Glomerular visceral epithelial cell (primary cell): ENCODE measurements at regions not wholly inside any gene's neighbourhood (a gene's known extent, or its start where the extent isn't known, plus 50 kb on each side); places are given as distances from the start of the nearest gene placed in this dataset.

Source experiments
- DNase-seq: peaks from one replicate; pipeline ENCODE4 v3.0.0-alpha.2; 2016; ENCODE audit errors: extremely low spot score

- no peak for DNase-seq
These were observed 97.9 kb upstream of the PALS2 start for GRCh38 chr7:24475166-24475961.

GRCh38 chr7:24476227-24476626 lies 97.0 kb upstream of the PALS2 start:
- DNase-seq: no peak

GRCh38 chr7:24477398-24478136 lies 95.7 kb upstream of the PALS2 start:
- DNase-seq: peak; percentile 83

GRCh38 chr7:24478137-24478655 lies 95.1 kb upstream of the PALS2 start:
- DNase-seq: peak; percentile 46

GRCh38 chr7:24480501-24480900 lies 92.8 kb upstream of the PALS2 start:
- DNase-seq: no peak

GRCh38 chr7:24483804-24484203 lies 89.4 kb upstream of the PALS2 start:
- no peak for DNase-seq

GRCh38 chr7:24492576-24492975 lies 80.7 kb upstream of the PALS2 start:
- no peak for DNase-seq

GRCh38 chr7:24494832-24495231 lies 78.4 kb upstream of the PALS2 start:
- DNase-seq: no peak

- DNase-seq: no peak
These were observed 77.2 kb upstream of the PALS2 start for GRCh38 chr7:24496036-24496435.

GRCh38 chr7:24498439-24498838 lies 74.8 kb upstream of the PALS2 start:
- no peak for DNase-seq

- no peak for DNase-seq
These were observed 73.4 kb upstream of the PALS2 start for GRCh38 chr7:24499871-24500270.

- DNase-seq: no peak
These were observed 72.7 kb upstream of the PALS2 start for GRCh38 chr7:24500599-24500998.

GRCh38 chr7:24501009-24501408 lies 72.2 kb upstream of the PALS2 start:
- DNase-seq: no peak

GRCh38 chr7:24501443-24502134 lies 71.7 kb upstream of the PALS2 start:
- no peak for DNase-seq

GRCh38 chr7:24502135-24502488 lies 71.1 kb upstream of the PALS2 start:
- no peak for DNase-seq

- DNase-seq: no peak
These were observed 69.7 kb upstream of the PALS2 start for GRCh38 chr7:24503506-24503905.

GRCh38 chr7:24504040-24504439 lies 69.2 kb upstream of the PALS2 start:
- DNase-seq: no peak

GRCh38 chr7:24504836-24505235 lies 68.4 kb upstream of the PALS2 start:
- no peak for DNase-seq

- no peak for DNase-seq
These were observed 67.3 kb upstream of the PALS2 start for GRCh38 chr7:24505968-24506367.

GRCh38 chr7:24508316-24508715 lies 64.9 kb upstream of the PALS2 start:
- DNase-seq: no peak

- no peak for DNase-seq
These were observed 62.5 kb upstream of the PALS2 start for GRCh38 chr7:24510759-24511158.

- no peak for DNase-seq
These were observed 56.1 kb upstream of the PALS2 start for GRCh38 chr7:24517166-24517565.
